Left renal pelvis (tissue), 4 donors: ENCODE measurements at regions not wholly inside any gene's neighbourhood (a gene's known extent, or its start where the extent isn't known, plus 50 kb on each side); places are given as distances from the start of the nearest gene placed in this dataset.

ENCODE experiments used
- DNase-seq, 4 donors: peaks; one replicate each; pipeline ENCODE4 v3.0.0-alpha.2; 2013; ENCODE audit warnings: low read depth in 4 of 4, low spot score in 3 of 4

DNA sequence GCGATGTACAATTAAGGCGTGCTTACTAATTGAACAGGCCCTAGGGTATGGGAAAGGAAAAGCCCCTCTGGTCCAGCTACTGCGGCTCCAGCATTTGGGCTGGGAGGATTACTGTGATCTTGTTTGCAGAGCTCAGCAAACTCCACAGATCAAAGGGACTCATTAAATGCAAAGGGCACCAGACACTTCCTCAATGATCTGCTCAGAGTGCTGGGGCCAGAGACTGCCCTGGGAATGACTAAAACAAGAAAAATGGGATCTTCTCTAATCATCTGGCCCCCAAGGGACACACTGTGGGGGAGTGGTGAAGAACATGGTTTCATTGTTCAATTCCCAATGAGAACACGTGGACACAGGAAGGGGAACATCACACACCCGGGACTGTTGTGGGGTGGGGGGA, 85.0 kb downstream of the MARCHF4 start:
- DNase-seq, result no peak

DNA sequence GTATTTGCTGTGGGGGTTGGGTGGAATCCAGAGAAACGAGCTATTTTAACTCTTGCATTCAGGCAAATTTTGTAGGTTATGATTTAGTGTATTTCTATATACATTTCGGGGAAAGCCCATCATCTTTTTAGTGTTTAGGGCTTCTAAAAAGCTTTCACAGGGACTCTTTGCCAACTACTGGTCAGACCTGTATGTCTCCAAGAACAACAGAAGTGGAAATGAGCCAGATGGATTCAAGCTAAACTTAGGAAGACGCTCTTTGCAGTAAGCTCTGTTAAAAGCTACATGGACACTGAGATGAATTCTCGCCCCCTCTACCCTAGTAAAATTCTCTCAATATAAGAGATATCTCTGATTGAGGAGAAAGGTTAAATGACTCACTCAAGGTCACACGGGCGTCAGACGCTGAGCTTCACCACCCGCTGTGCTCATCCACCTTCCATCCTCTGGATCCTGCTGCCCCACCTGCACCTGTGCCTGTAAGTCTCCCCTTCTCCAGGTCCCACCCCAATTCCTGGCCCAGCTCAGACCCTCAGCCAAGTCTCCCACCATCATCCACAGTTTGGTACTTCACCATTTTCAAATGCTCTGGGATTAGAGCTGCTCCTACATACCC, 85.6 kb downstream of the MARCHF4 start:
- DNase-seq, result no peak

GRCh38 chr2:216285701-216286100, 86.6 kb downstream of the MARCHF4 start:
- peak in 2 of 4 donors; percentile 10 to 25 for DNase-seq

- no peak for DNase-seq
Observed at GRCh38 chr2:216284708-216285107, 87.6 kb downstream of the MARCHF4 start.

- DNase-seq, result no peak
Observed at GRCh38 chr2:216283038-216283900, 89.0 kb downstream of the MARCHF4 start.

DNA sequence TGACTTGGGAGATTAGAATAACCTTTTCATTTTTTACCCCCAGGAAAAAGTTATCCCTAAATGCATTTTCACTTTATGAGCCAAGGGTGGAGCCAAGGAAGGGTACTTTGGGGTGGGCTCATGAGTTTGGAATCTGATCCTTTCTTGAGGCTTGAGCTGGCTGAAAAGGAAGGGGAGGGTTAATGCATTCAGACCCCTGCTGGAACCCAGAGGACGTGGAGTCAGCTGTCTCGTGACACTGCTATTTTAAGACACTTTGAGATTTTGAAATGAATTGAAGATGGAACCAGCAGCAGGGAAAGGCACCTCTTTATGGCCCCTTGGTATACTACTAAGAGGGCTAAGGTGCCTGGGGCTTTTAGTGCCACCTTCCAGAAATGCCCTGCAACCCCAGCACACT, 90.4 kb downstream of the MARCHF4 start:
- DNase-seq, result no peak

GRCh38 chr2:216281316-216281715, 91.0 kb downstream of the MARCHF4 start:
- DNase-seq, result no peak

- DNase-seq, result no peak
Observed at GRCh38 chr2:216279459-216279858, 92.8 kb downstream of the MARCHF4 start.

GRCh38 chr2:216279031-216279430, 93.3 kb downstream of the MARCHF4 start:
- no peak for DNase-seq

GRCh38 chr2:216275890-216276289, 96.4 kb downstream of the MARCHF4 start:
- DNase-seq, result no peak

- no peak for DNase-seq
Observed at GRCh38 chr2:216274194-216274840, 98.0 kb downstream of the MARCHF4 start.

GRCh38 chr2:216261042-216261537, 111.2 kb downstream of the MARCHF4 start:
- DNase-seq, result no peak

GRCh38 chr2:216260629-216261028, 111.7 kb downstream of the MARCHF4 start:
- DNase-seq, result no peak

DNA sequence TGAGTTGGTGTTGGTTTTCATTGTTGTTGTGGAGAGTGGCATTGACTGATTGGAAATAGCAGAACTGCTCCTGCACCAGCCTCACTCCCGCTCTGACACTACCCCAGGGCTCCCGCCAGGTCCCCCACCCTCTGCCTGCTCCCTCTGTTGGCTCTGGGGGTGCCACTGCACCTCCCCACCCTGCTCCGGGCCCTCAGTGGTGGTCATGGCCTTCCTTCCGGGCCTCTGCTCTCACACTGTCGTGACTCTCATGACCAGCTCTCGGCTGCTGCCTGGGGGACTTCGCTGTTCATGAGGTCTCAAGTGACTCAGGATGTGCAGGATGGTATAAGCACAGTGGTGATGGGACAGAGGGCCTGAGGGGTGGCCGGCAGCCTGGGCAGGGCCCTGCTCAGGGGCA, 113.2 kb downstream of the MARCHF4 start:
- no peak for DNase-seq

DNA sequence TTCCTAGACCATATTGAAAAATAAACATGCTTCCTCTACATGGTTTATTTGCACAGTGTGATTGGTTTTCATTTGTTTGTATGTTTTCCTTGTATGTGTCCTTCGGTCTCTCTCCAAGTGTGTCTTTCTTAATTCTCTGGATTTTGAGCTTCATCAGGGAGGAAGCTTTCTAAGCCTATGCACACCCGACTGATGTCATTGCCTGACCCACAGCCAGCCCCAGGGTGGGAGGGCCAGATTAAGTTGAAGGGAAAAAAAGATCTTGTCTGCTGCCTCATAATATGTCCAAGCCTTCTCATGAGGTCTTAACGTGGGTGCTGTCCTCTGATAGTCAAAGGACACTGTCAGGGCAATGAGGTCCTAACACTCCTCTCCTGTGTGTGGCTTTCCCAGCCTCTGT, 115.2 kb downstream of the MARCHF4 start:
- DNase-seq, result no peak
